ENCODE measurements at regions not wholly inside any gene's neighbourhood (a gene's known extent, or its start where the extent isn't known, plus 50 kb on each side); places are given as distances from the start of the nearest gene placed in this dataset.

- Histone ChIP-seq H3K9ac (ENCODE audit: low read depth in 2 of 2, low read length in 2 of 2) (no peak overlapping the region), H3K4me3 (no peak overlapping the region), H3K9me3 (no peaks in the 10 kb centered on the region), H3K36me3 (no peaks in the 10 kb centered on the region), H3K27me3 (no peaks in the 10 kb centered on the region), H3K27ac (no peak overlapping the region), H3K4me1 (no peaks in the 10 kb centered on the region)
- DNase-seq: no peak
- no peak for TF ChIP-seq CTCF (IDR thresholded peaks at IDR 0.05)
- intact Hi-C loops (cut with DNase I): no loop called here
These were observed 139.3 kb downstream of the ELAPOR2 start for GRCh38 chr7:86920154-86920553.

- TF ChIP-seq CTCF (IDR thresholded peaks at IDR 0.05): no peak
- H3K9me3 ChIP-seq: no peaks in the 10 kb centered on the region
- intact Hi-C loops (cut with DNase I): no loop called here
These were observed 141.2 kb downstream of the ELAPOR2 start for GRCh38 chr7:86918245-86918644.

GRCh38 chr7:86916277-86916825, 143.1 kb downstream of the ELAPOR2 start:
- no peaks in the 10 kb centered on the region for H3K36me3 ChIP-seq
- intact Hi-C loops (cut with DNase I): no loop called here
- H3K4me3 ChIP-seq: no peak overlapping the region
- DNase-seq: no peak
- H3K9me3 ChIP-seq: no peaks in the 10 kb centered on the region
- no peak overlapping the region for H3K27ac ChIP-seq
- H3K4me1 ChIP-seq: no peaks in the 10 kb centered on the region
- no peak overlapping the region for H3K9ac ChIP-seq (ENCODE audit: low read depth in 2 of 2, low read length in 2 of 2)
- no peak for TF ChIP-seq CTCF (IDR thresholded peaks at IDR 0.05)
- H3K27me3 ChIP-seq: no peaks in the 10 kb centered on the region

More at GRCh38 chr7:86918245-86918644, 141.2 kb downstream of the ELAPOR2 start:
- Histone ChIP-seq H3K27ac (no peak overlapping the region), H3K36me3 (no peaks in the 10 kb centered on the region), H3K9ac (ENCODE audit: low read depth in 2 of 2, low read length in 2 of 2) (no peak overlapping the region), H3K4me3 (no peak overlapping the region), H3K4me1 (no peaks in the 10 kb centered on the region), H3K27me3 (no peaks in the 10 kb centered on the region)
- DNase-seq: no peak

- no peak for DNase-seq
- no peaks in the 10 kb centered on the region for H3K27me3 ChIP-seq
- intact Hi-C loops (cut with DNase I): no loop called here
- no peaks in the 10 kb centered on the region for H3K4me1 ChIP-seq
- no peak overlapping the region for H3K4me3 ChIP-seq
- peak; percentile 29 for TF ChIP-seq CTCF (IDR thresholded peaks at IDR 0.05)
- no peak overlapping the region for H3K9ac ChIP-seq (ENCODE audit: low read depth in 2 of 2, low read length in 2 of 2)
- H3K9me3 ChIP-seq: no peaks in the 10 kb centered on the region
- H3K27ac ChIP-seq: no peak overlapping the region
- H3K36me3 ChIP-seq: no peaks in the 10 kb centered on the region
These were observed 144.9 kb downstream of the ELAPOR2 start for GRCh38 chr7:86914551-86914950.
